K562 (cell line): ENCODE measurements at regions not wholly inside any gene's neighbourhood (a gene's known extent, or its start where the extent isn't known, plus 50 kb on each side); places are given as distances from the start of the nearest gene placed in this dataset.

Experiments
- BRF1 ChIP-seq: IDR thresholded peaks from 3 replicates; pipeline ENCODE4 v1.6.1; 2011; ENCODE audit warnings: borderline replicate concordance, mild to moderate bottlenecking; ENCODE audit not compliant: insufficient read length; ENCODE audit errors: extremely low read depth
- CBX5 ChIP-seq: IDR thresholded peaks from 2 replicates; pipeline ENCODE4 v1.6.1; 2014; ENCODE audit warnings: low read depth, borderline replicate concordance
- EGR1 ChIP-seq: fragments of 450-650 bp; conservative IDR thresholded peaks from 2 replicates; pipeline ENCODE4 v1.6.1; 2017; ENCODE audit warnings: mild to moderate bottlenecking
- SMAD1 ChIP-seq: fragments of 150-350 bp; IDR thresholded peaks from 2 replicates; pipeline ENCODE4 v1.6.1; 2014; ENCODE audit warnings: low read length, low read depth; ENCODE audit not compliant: partially characterized antibody
- SP1 ChIP-seq: sonication (generic); formaldehyde crosslinking; IDR thresholded peaks from 2 replicates; pipeline ENCODE4 v1.8.1; 2022; ENCODE audit warnings: mild to moderate bottlenecking, missing genetic modification reagents
- ZBTB7A ChIP-seq: IDR thresholded peaks from 2 replicates; pipeline ENCODE4 v1.6.1; 2011; ENCODE audit warnings: low read depth, mild to moderate bottlenecking, low read length, moderate library complexity, borderline replicate concordance; ENCODE audit not compliant: control insufficient read depth
- ZFX ChIP-seq: sonication (generic); formaldehyde crosslinking; IDR thresholded peaks from 2 replicates; pipeline ENCODE4 v1.8.0; 2022; ENCODE audit warnings: mild to moderate bottlenecking, missing genetic modification reagents, moderate library complexity
- ZKSCAN1 ChIP-seq: fragments of 150-350 bp; IDR thresholded peaks from 2 replicates; pipeline ENCODE4 v1.6.1; 2016; ENCODE audit warnings: low read depth, low read length
- ZNF174 ChIP-seq: fragments of 250-450 bp; sonication (Bioruptor Pico); IDR thresholded peaks from 2 replicates; pipeline ENCODE4 v1.4.0; 2020; ENCODE audit warnings: mild to moderate bottlenecking

- no peak for TF ChIP-seq EGR1
- TF ChIP-seq ZFX (CRISPR knock-in tag), result no peak
- no peak for TF ChIP-seq CBX5
- no peak for TF ChIP-seq ZNF174 (CRISPR knock-in tag)
- no peak for TF ChIP-seq BRF1
- TF ChIP-seq ZKSCAN1, result no peak
- no peak for TF ChIP-seq ZBTB7A
- TF ChIP-seq SMAD1, result no peak
- TF ChIP-seq SP1 (CRISPR knock-in tag), result no peak
These were observed 184.2 kb upstream of the BMP2 start for GRCh38 chr20:6583134-6583738.
